GM23248 (cell line): ENCODE measurements at regions not wholly inside any gene's neighbourhood (a gene's known extent, or its start where the extent isn't known, plus 50 kb on each side); places are given as distances from the start of the nearest gene placed in this dataset.
"Not testable (repeated sequence)": the region's sequence is repeated elsewhere in the genome, so short reads cannot be mapped to it uniquely, and the experiment has no call there.

Source experiments
- EZH2 ChIP-seq: fragments of 200-600 bp; sonication (generic); IDR thresholded peaks from 2 replicates; pipeline ENCODE4 v1.6.1; 2018; ENCODE audit warnings: antibody characterized with exemption, mild to moderate bottlenecking; ENCODE audit not compliant: insufficient read depth, poor library complexity, severe bottlenecking
- EZH2phosphoT487 ChIP-seq: fragments of 200-600 bp; sonication (generic); IDR thresholded peaks from 2 replicates; pipeline ENCODE4 v1.6.1; 2018; ENCODE audit warnings: antibody characterized with exemption, moderate library complexity, mild to moderate bottlenecking, low read depth; ENCODE audit not compliant: insufficient read depth

GRCh38 chr1:83400173-83400572, 598.8 kb downstream of the TTLL7 start:
- TF ChIP-seq EZH2, EZH2phosphoT487: not testable (repeated sequence)
